ENCODE measurements at regions not wholly inside any gene's neighbourhood (a gene's known extent, or its start where the extent isn't known, plus 50 kb on each side); places are given as distances from the start of the nearest gene placed in this dataset.

GRCh38 chr12:84807249-84807648 is 105.3 kb downstream of the SLC6A15 start:
- no peak for TF ChIP-seq CTCF (IDR thresholded peaks at IDR 0.05; ENCODE audit: borderline replicate concordance, insufficient read depth, low read depth, low read length)
- no peak overlapping the region for H3K4me3 ChIP-seq (ENCODE audit: low read depth, low read length)

- TF ChIP-seq CTCF (IDR thresholded peaks at IDR 0.05; ENCODE audit: borderline replicate concordance, insufficient read depth, low read depth, low read length), result no peak
- H3K4me3 ChIP-seq (ENCODE audit: low read depth, low read length), result no peak overlapping the region
These were observed 107.1 kb downstream of the SLC6A15 start for GRCh38 chr12:84805474-84805858.

DNA sequence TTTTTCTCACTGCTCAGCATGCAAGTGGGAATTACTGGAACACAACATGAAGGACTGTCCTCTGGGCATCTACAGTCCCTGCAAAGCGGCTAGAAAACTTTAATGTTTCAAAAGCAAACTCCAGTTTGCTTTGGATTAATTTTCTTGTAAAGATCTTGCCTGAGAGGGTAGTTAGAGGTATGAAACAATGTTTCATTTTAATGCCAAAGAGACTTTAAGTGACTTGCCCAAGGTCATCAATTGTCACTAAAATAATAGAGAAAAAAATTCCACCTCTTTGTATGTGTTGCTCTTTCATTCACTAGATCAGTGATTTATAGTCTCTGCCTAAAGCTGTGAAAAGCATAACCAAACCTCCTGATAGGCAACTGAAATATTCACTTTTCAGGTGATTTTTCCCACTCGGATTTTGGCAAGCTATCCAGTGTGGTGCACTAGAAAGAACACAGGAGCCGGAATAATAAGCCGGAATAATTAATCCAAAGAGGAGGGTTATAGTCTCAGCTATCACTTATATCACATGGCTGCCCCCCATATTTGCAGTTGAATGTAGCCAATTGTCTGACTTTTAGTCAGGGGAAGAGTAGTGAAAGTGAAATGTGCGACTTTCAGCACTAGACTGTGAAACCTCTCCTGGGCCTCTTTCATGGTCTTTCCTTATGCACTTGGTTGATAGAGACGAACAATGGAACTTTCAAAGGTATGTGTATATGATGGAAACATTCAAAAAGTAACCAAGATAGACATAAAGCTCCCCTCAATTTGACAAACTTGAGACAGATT is 107.7 kb downstream of the SLC6A15 start:
- no peak for TF ChIP-seq CTCF (IDR thresholded peaks at IDR 0.05; ENCODE audit: borderline replicate concordance, insufficient read depth, low read depth, low read length)
- H3K4me3 ChIP-seq (ENCODE audit: low read depth, low read length), result no peak overlapping the region

DNA sequence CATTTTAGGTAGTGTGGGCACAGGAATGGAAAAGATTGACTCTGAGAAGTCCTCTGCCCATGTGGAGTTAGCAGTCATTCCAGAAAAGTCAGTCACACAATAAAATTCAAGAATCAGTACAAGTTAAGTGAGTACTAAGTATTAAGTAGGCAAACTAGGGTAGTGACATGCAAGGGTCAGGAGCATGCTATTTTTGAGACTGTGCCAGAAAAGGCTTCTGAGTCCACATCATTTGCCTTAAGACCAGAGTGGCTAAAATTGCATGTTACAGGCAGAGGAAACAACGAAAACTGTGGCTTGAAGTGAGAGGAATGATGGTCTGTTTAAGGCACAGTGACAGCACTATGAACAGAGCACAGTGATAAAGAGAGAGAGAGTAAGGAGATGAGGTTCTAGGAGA is 108.9 kb downstream of the SLC6A15 start:
- no peak for TF ChIP-seq CTCF (IDR thresholded peaks at IDR 0.05; ENCODE audit: borderline replicate concordance, insufficient read depth, low read depth, low read length)
- H3K4me3 ChIP-seq (ENCODE audit: low read depth, low read length), result no peak overlapping the region

DNA sequence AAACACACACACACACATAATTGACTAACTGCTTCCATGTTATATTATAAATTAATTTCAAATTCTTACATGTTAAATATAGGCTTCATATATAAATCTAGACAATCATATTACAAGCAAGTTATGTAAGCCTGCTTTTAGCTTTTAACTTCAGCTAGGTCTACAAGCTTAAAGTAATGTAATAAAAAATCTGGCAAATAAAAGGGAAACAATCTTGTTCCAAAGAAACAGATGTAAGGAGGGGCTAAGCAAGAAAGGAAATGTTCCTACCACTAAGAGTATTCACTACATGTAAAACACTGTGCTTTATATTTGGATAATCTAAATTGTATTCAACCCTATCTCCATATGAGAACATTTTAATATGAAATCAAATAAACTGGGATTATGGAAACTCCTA is 110.4 kb downstream of the SLC6A15 start:
- no peak overlapping the region for H3K4me3 ChIP-seq (ENCODE audit: low read depth, low read length)
- no peak for TF ChIP-seq CTCF (IDR thresholded peaks at IDR 0.05; ENCODE audit: borderline replicate concordance, insufficient read depth, low read depth, low read length)

DNA sequence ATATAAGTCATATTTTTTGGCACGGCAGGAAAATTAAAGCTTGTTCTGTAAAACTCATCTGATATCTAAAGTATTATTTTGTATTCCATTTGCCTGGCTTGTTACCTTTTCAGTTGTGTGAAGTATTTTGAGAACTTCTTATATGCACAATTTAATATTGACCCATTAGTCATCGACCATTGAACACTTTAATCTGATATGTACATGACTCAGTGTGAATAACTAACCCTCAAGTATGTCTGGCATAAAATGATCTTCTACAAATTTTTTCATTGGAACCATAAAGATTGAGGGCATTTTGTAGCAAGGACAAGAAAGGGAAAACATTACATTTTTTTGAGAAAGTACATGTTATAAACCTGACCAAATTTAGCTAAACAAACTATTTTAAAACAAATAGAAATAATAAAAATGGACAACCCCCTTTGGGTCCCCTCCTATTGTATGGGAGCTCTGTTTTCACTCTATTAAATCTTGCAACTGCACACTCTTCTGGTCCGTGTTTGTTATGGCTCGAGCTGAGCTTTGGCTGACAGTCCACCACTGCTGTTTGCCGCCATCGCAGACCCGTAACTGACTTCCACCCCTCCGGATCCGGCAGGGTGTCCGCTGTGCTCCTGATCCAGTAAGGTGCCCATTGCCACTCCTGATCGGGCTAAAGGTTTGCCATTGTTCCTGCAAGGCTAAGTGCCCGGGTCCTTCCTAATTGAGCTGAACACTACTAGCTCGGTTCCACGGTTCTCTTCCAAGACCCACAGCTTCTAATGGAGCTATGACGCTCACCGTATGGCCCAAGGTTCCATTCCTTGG is 118.8 kb downstream of the SLC6A15 start:
- no peak for TF ChIP-seq CTCF (IDR thresholded peaks at IDR 0.05; ENCODE audit: borderline replicate concordance, insufficient read depth, low read depth, low read length)
- no peak overlapping the region for H3K4me3 ChIP-seq (ENCODE audit: low read depth, low read length)

DNA sequence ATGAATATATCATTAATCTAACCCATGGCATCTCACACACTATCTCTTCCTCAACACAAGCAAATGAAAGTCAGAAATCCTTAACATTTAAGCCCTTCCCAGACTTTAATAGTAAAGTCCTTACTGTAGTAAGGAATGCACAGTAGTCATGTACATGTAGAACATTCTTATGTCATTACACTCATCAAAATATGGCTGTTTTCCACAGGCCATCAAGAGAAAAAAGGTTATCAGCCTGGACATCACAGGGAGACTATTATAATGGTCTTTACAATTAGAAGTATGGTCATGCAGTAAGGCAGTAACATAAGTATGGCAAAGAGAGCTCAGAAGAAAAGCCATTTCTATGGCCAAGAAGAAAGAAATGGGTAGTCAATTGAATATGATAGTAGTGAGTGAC is 121.2 kb downstream of the SLC6A15 start:
- no peak overlapping the region for H3K4me3 ChIP-seq (ENCODE audit: low read depth, low read length)
- TF ChIP-seq CTCF (IDR thresholded peaks at IDR 0.05; ENCODE audit: borderline replicate concordance, insufficient read depth, low read depth, low read length), result no peak
